PFSK-1 (cell line): ENCODE measurements at regions not wholly inside any gene's neighbourhood (a gene's known extent, or its start where the extent isn't known, plus 50 kb on each side); places are given as distances from the start of the nearest gene placed in this dataset.

Experiments used
- FOXP2 ChIP-seq: optimal IDR thresholded peaks from 2 replicates; pipeline ENCODE3; 2011; ENCODE audit warnings: borderline replicate concordance, control low read depth, inconsistent platforms; ENCODE audit not compliant: insufficient read depth; ENCODE audit errors: extremely low read length, extremely low read depth
- POLR2AphosphoS5 ChIP-seq: IDR thresholded peaks from 2 replicates; pipeline ENCODE4 v1.6.1; 2012; ENCODE audit warnings: low read depth, mild to moderate bottlenecking, control low read depth, low read length, moderate library complexity
- REST ChIP-seq, 2 experiments: IDR thresholded peaks; 2 replicates each; pipeline versions ENCODE4 v1.6.1 to v1.8.0; 2011 to 2012; ENCODE audit warnings: low read depth in 2 of 2, low read length in 2 of 2, control low read depth in 1 of 2, inconsistent platforms in 1 of 2, mild to moderate bottlenecking in 1 of 2, moderate library complexity in 1 of 2; ENCODE audit not compliant: insufficient read depth in 1 of 2
- SIN3A ChIP-seq: IDR thresholded peaks from 2 replicates; pipeline ENCODE4 v1.6.1; 2012; ENCODE audit warnings: mild to moderate bottlenecking, low read length, moderate library complexity, borderline replicate concordance; ENCODE audit not compliant: insufficient read depth
- TAF1 ChIP-seq: IDR thresholded peaks from 2 replicates; pipeline ENCODE4 v1.6.1; 2012; ENCODE audit warnings: low read length, control low read depth, borderline replicate concordance; ENCODE audit not compliant: insufficient read depth

- no peak for TF ChIP-seq SIN3A
- TF ChIP-seq FOXP2: no peak
- TF ChIP-seq POLR2AphosphoS5: no peak
- no peak for TF ChIP-seq REST (IDR thresholded peaks at IDR 0.05; ENCODE audit: insufficient read depth in 1 of 2, low read depth in 2 of 2, low read length in 2 of 2)
- TF ChIP-seq TAF1: no peak
These were observed 537.3 kb upstream of the TGFBR2 start for GRCh38 chr3:30069056-30069455.

- TF ChIP-seq REST (IDR thresholded peaks at IDR 0.05; ENCODE audit: insufficient read depth in 1 of 2, low read depth in 2 of 2, low read length in 2 of 2): no peak
- no peak for TF ChIP-seq FOXP2
- TF ChIP-seq POLR2AphosphoS5: no peak
- TF ChIP-seq TAF1: no peak
- TF ChIP-seq SIN3A: no peak
These were observed 533.4 kb upstream of the TGFBR2 start for GRCh38 chr3:30073040-30073439.

- TF ChIP-seq SIN3A (no peak), FOXP2 (no peak), TAF1 (no peak), POLR2AphosphoS5 (no peak), REST (IDR thresholded peaks at IDR 0.05; ENCODE audit: insufficient read depth in 1 of 2, low read depth in 2 of 2, low read length in 2 of 2) (no peak)
These were observed 532.8 kb upstream of the TGFBR2 start for GRCh38 chr3:30073622-30074021.

- TF ChIP-seq POLR2AphosphoS5: no peak
- no peak for TF ChIP-seq SIN3A
- no peak for TF ChIP-seq TAF1
- TF ChIP-seq FOXP2: no peak
- TF ChIP-seq REST (IDR thresholded peaks at IDR 0.05; ENCODE audit: insufficient read depth in 1 of 2, low read depth in 2 of 2, low read length in 2 of 2): no peak
These were observed 530.9 kb upstream of the TGFBR2 start for GRCh38 chr3:30075514-30075913.

GRCh38 chr3:30076899-30077298 lies 529.5 kb upstream of the TGFBR2 start:
- TF ChIP-seq POLR2AphosphoS5 (no peak), SIN3A (no peak), FOXP2 (no peak), TAF1 (no peak), REST (IDR thresholded peaks at IDR 0.05; ENCODE audit: insufficient read depth in 1 of 2, low read depth in 2 of 2, low read length in 2 of 2) (no peak)
